IMR-90 (cell line): ENCODE measurements at regions not wholly inside any gene's neighbourhood (a gene's known extent, or its start where the extent isn't known, plus 50 kb on each side); places are given as distances from the start of the nearest gene placed in this dataset.

Source experiments
- ATAC-seq: fragments of 200-7000 bp; cut with Tn5 transposase; 2 replicates; pipeline ENCODE4 v1.9.1; 2020; ENCODE audit warnings: low read depth, mild to moderate bottlenecking, moderate library complexity
- BruUV-seq: library from RNA; stranded (reverse); fragments of 400-500 nt; replicated peaks from 2 replicates; lab custom pipeline; 2021; lab: Mats Ljungman, UMichigan
- CTCF ChIA-PET: fragments of 300-600 bp; formaldehyde crosslinking; extraction: SDS; loops from one replicate; lab custom pipeline; 2021; ENCODE audit warnings: antibody characterized with exemption; lab: Yijun Ruan, JAX
- POLR2A ChIA-PET: fragments of 300-600 bp; sonication (Branson Sonifier 250); formaldehyde crosslinking; loops from one replicate; lab custom pipeline; 2022; ENCODE audit warnings: antibody characterized with exemption; ENCODE audit not compliant: unreplicated experiment; lab: Charles Lee
- DNase-seq: peaks from one replicate; pipeline ENCODE4 v3.0.0; 2013
- H2AFZ ChIP-seq: replicated peaks from 2 replicates; pipeline ENCODE3; 2013; ENCODE audit warnings: low read length, mild to moderate bottlenecking; ENCODE audit not compliant: poor library complexity
- H2AK5ac ChIP-seq: 2 replicates; pipeline ENCODE4 v1.6.1; 2013; ENCODE audit warnings: low read depth, low read length, inconsistent platforms
- H2AK9ac ChIP-seq: replicated peaks from 2 replicates; pipeline ENCODE3; 2013; ENCODE audit warnings: mild to moderate bottlenecking, low read depth, low read length, moderate library complexity; ENCODE audit not compliant: poor library complexity
- H2BK120ac ChIP-seq: 2 replicates; pipeline ENCODE4 v1.6.1; 2013; ENCODE audit warnings: low read depth, low read length, inconsistent platforms
- H2BK15ac ChIP-seq: 3 replicates; pipeline ENCODE4 v1.6.1; 2013; ENCODE audit warnings: low read depth, low read length, inconsistent platforms
- H2BK20ac ChIP-seq: 2 replicates; pipeline ENCODE4 v1.6.1; 2013; ENCODE audit warnings: low read depth, mild to moderate bottlenecking, inconsistent platforms, low read length, moderate library complexity
- H2BK5ac ChIP-seq: 2 replicates; pipeline ENCODE4 v1.6.1; 2013; ENCODE audit warnings: mild to moderate bottlenecking, low read depth, low read length, inconsistent platforms; ENCODE audit not compliant: poor library complexity, severe bottlenecking
- H3K14ac ChIP-seq: replicated peaks from 2 replicates; pipeline ENCODE4 v1.6.1; 2013; ENCODE audit warnings: low read depth, low read length, inconsistent platforms
- H3K18ac ChIP-seq: 2 replicates; pipeline ENCODE4 v1.6.1; 2013; ENCODE audit warnings: low read depth, low read length, control low read depth
- H3K23ac ChIP-seq: 2 replicates; pipeline ENCODE4 v1.6.1; 2013; ENCODE audit warnings: low read depth, low read length, inconsistent platforms
- H3K27ac ChIP-seq: 2 replicates; pipeline ENCODE4 v1.5.1; 2013; ENCODE audit warnings: mild to moderate bottlenecking, control low read depth, low read length; ENCODE audit not compliant: insufficient read depth
- H3K27me3 ChIP-seq: 2 replicates; pipeline ENCODE4 v1.6.1; 2013; ENCODE audit warnings: low read length; ENCODE audit not compliant: control insufficient read depth, insufficient read depth
- H3K36me3 ChIP-seq: 2 replicates; pipeline ENCODE4 v1.6.1; 2013; ENCODE audit warnings: low read length, mixed read lengths; ENCODE audit not compliant: control insufficient read depth, insufficient read depth
- H3K4ac ChIP-seq: 2 replicates; pipeline ENCODE4 v1.6.1; 2013; ENCODE audit warnings: low read depth, low read length, inconsistent platforms
- H3K4me1 ChIP-seq: 2 replicates; pipeline ENCODE4 v1.6.1; 2013; ENCODE audit warnings: low read length, mixed read lengths; ENCODE audit not compliant: control insufficient read depth, insufficient read depth
- H3K4me2 ChIP-seq: 2 replicates; pipeline ENCODE4 v1.6.1; 2013; ENCODE audit warnings: low read depth, mild to moderate bottlenecking, control low read depth, low read length, moderate library complexity
- H3K4me3 ChIP-seq: 2 replicates; pipeline ENCODE4 v1.5.1; 2013; ENCODE audit warnings: low read depth, mild to moderate bottlenecking, control low read depth, low read length, moderate library complexity; ENCODE audit not compliant: insufficient read depth
- H3K56ac ChIP-seq: 2 replicates; pipeline ENCODE4 v1.6.1; 2013; ENCODE audit warnings: low read length, inconsistent platforms; ENCODE audit not compliant: insufficient read depth; ENCODE audit errors: extremely low read depth
- H3K79me1 ChIP-seq, 2 experiments: 2 replicates each; pipeline ENCODE4 v1.6.1; 2013; ENCODE audit warnings: low read length in 2 of 2, inconsistent platforms in 1 of 2, low read depth in 1 of 2
- H3K9ac ChIP-seq: 2 replicates; pipeline ENCODE4 v1.6.1; 2013; ENCODE audit warnings: low read depth, low read length, control low read depth
- H3K9me1 ChIP-seq: 2 replicates; pipeline ENCODE4 v1.6.1; 2013; ENCODE audit warnings: low read length, inconsistent platforms; ENCODE audit not compliant: insufficient read depth
- H3K9me3 ChIP-seq: 2 replicates; pipeline ENCODE4 v1.6.1; 2013; ENCODE audit warnings: low read length; ENCODE audit not compliant: control insufficient read depth, insufficient read depth
- H4K20me1 ChIP-seq: 2 replicates; pipeline ENCODE4 v1.6.1; 2013; ENCODE audit warnings: low read length, inconsistent platforms; ENCODE audit not compliant: insufficient read depth
- H4K5ac ChIP-seq: 2 replicates; pipeline ENCODE4 v1.6.1; 2013; ENCODE audit warnings: mild to moderate bottlenecking, low read depth, low read length, control low read depth
- H4K8ac ChIP-seq, 2 experiments: 2 replicates each; pipeline ENCODE4 v1.6.1; 2013; ENCODE audit warnings: low read depth in 2 of 2, low read length in 2 of 2, control low read depth in 1 of 2, inconsistent platforms in 1 of 2
- H4K91ac ChIP-seq: 2 replicates; pipeline ENCODE4 v1.6.1; 2013; ENCODE audit warnings: low read depth, low read length, inconsistent platforms; ENCODE audit not compliant: insufficient read depth
- BHLHE40 ChIP-seq: fragments of 150-350 bp; IDR thresholded peaks from 2 replicates; pipeline ENCODE4 v1.6.1; 2016; ENCODE audit warnings: mild to moderate bottlenecking, low read depth, low read length
- CEBPB ChIP-seq: IDR thresholded peaks from 2 replicates; pipeline ENCODE4 v1.6.1; 2012; ENCODE audit warnings: low read depth, low read length, improper control_type of control experiment
- CHD1 ChIP-seq: IDR thresholded peaks from 2 replicates; pipeline ENCODE4 v1.6.1; 2012; ENCODE audit warnings: low read depth, low read length, improper control_type of control experiment
- CTCF ChIP-seq: conservative IDR thresholded peaks from 2 replicates; pipeline ENCODE4 v1.5.1; 2012; ENCODE audit warnings: mild to moderate bottlenecking, low read depth, low read length, improper control_type of control experiment
- ELK1 ChIP-seq: fragments of 150-350 bp; IDR thresholded peaks from 2 replicates; pipeline ENCODE4 v1.6.1; 2016; ENCODE audit warnings: low read depth, mild to moderate bottlenecking, low read length, moderate library complexity, borderline replicate concordance
- FOS ChIP-seq: fragments of 150-350 bp; IDR thresholded peaks from 2 replicates; pipeline ENCODE4 v1.6.1; 2016; ENCODE audit warnings: low read depth, low read length
- MAFK ChIP-seq: IDR thresholded peaks from 2 replicates; pipeline ENCODE4 v1.6.1; 2012; ENCODE audit warnings: low read depth, low read length, improper control_type of control experiment
- MAZ ChIP-seq: IDR thresholded peaks from 2 replicates; pipeline ENCODE4 v1.6.1; 2012; ENCODE audit warnings: low read depth, mild to moderate bottlenecking, low read length, improper control_type of control experiment, moderate library complexity, borderline replicate concordance
- MXI1 ChIP-seq: IDR thresholded peaks from 2 replicates; pipeline ENCODE4 v1.6.1; 2012; ENCODE audit warnings: low read depth, mild to moderate bottlenecking, low read length, moderate library complexity, borderline replicate concordance
- NFE2L2 ChIP-seq: fragments of 150-350 bp; IDR thresholded peaks from 2 replicates; pipeline ENCODE4 v1.6.1; 2016; ENCODE audit warnings: low read depth, mild to moderate bottlenecking, low read length
- POLR2A ChIP-seq: IDR thresholded peaks from 2 replicates; pipeline ENCODE4 v1.6.1; 2012; ENCODE audit warnings: mild to moderate bottlenecking, low read depth, low read length
- RAD21 ChIP-seq: IDR thresholded peaks from 2 replicates; pipeline ENCODE4 v1.6.1; 2012; ENCODE audit warnings: low read length, improper control_type of control experiment
- RCOR1 ChIP-seq: IDR thresholded peaks from 2 replicates; pipeline ENCODE4 v1.6.1; 2012; ENCODE audit warnings: mild to moderate bottlenecking, low read length, improper control_type of control experiment; ENCODE audit not compliant: insufficient replicate concordance
- RFX5 ChIP-seq: IDR thresholded peaks from 2 replicates; pipeline ENCODE4 v1.8.0; 2012; ENCODE audit warnings: low read depth, mild to moderate bottlenecking, low read length, moderate library complexity
- SMC3 ChIP-seq: fragments of 150-350 bp; IDR thresholded peaks from 2 replicates; pipeline ENCODE4 v1.6.1; 2016; ENCODE audit warnings: low read depth, mild to moderate bottlenecking, antibody characterized with exemption, low read length, moderate library complexity
- USF2 ChIP-seq: fragments of 150-350 bp; IDR thresholded peaks from 2 replicates; pipeline ENCODE4 v1.6.1; 2017; ENCODE audit warnings: mild to moderate bottlenecking, antibody characterized with exemption, low read length, low read depth
- WGBS, 2 experiments: methylation state at CpG; one replicate each; pipeline versions ENCODE4 v1.1.5 to v1.1.7; 2013; ENCODE audit warnings: missing lambda C conversion rate in 2 of 2; ENCODE audit not compliant: insufficient read length in 1 of 2; ENCODE audit errors: extremely low coverage in 2 of 2; 5-methylcytosine and 5-hydroxymethylcytosine counted together
- dilution Hi-C: fragments of 300-500 bp; cut with HindIII; formaldehyde crosslinking; loops from one replicate; pipeline ENCODE4 v1.14.3; 2018; ENCODE audit warnings: low sequenced_read_pairs; ENCODE audit not compliant: unreplicated experiment
- in situ Hi-C: fragments of 300-500 bp; cut with MboI; formaldehyde crosslinking; loops from 3 replicates; pipeline ENCODE4 v1.14.3; 2019; ENCODE audit warnings: low sequenced_read_pairs, inconsistent platforms, mixed read lengths
- intact Hi-C: fragments of 100-400 bp; cut with micrococcal nuclease; formaldehyde crosslinking; loops from 2 replicates; pipeline ENCODE4 v1.10.0; 2022

- no peaks in the 10 kb centered on the region for H3K79me1 ChIP-seq
- H2BK20ac ChIP-seq: no peak overlapping the region
- TF ChIP-seq CHD1 (no peak), SMC3 (no peak), FOS (no peak), RFX5 (no peak), USF2 (no peak), MAFK (no peak), NFE2L2 (no peak), RAD21 (no peak), RCOR1 (no peak), MAZ (no peak), ELK1 (no peak), POLR2A (no peak), MXI1 (no peak), CEBPB (no peak), BHLHE40 (no peak), CTCF (no peak)
- no peak overlapping the region for H2AK9ac ChIP-seq
- dilution Hi-C loops: no loop called here
- no peak overlapping the region for H4K5ac ChIP-seq
- no peaks in the 10 kb centered on the region for H3K9me3 ChIP-seq
- no peaks in the 10 kb centered on the region for H3K4me1 ChIP-seq
- CTCF ChIA-PET: no interaction called here
- H3K4ac ChIP-seq: no peak overlapping the region
- H3K4me2 ChIP-seq: no peak overlapping the region
- H3K56ac ChIP-seq: no peak overlapping the region
- H3K23ac ChIP-seq: no peak overlapping the region
- WGBS, 2 experiments: 60% methylated on average over 1 of the region's 3 CpGs; no CpG with 5 or more reads in 1 of the 2 experiments
- no peaks in the 10 kb centered on the region for H3K36me3 ChIP-seq
- ATAC-seq: no peak
- no TSS peak for BruUV-seq
- no peak overlapping the region for H3K14ac ChIP-seq
- H3K27me3 ChIP-seq: no peaks in the 10 kb centered on the region
- no peak overlapping the region for H2BK15ac ChIP-seq
- H2BK120ac ChIP-seq: no peak overlapping the region
- no peak overlapping the region for H2AK5ac ChIP-seq
- no peaks in the 10 kb centered on the region for H4K20me1 ChIP-seq
- H4K8ac ChIP-seq: no peak overlapping the region
- no peak overlapping the region for H3K9ac ChIP-seq
- no peak for DNase-seq
- POLR2A ChIA-PET: no interaction called here
- in situ Hi-C loops: no loop called here
- intact Hi-C loops: no loop called here
- no peak overlapping the region for H3K18ac ChIP-seq
- no peaks in the 10 kb centered on the region for H3K9me1 ChIP-seq
- no peak overlapping the region for H3K27ac ChIP-seq
- H3K4me3 ChIP-seq: no peak overlapping the region
- no peak overlapping the region for H2AFZ ChIP-seq
- H4K91ac ChIP-seq: no peak overlapping the region
- no peak overlapping the region for H2BK5ac ChIP-seq
Measured at GRCh38 chr2:58497168-58497567, 256.0 kb upstream of the FANCL start.
